DMS 273 treated with DMSO at 0.1 percent for 48 hours (cell line): ENCODE measurements at regions not wholly inside any gene's neighbourhood (a gene's known extent, or its start where the extent isn't known, plus 50 kb on each side); places are given as distances from the start of the nearest gene placed in this dataset.
"Not testable (repeated sequence)": the region's sequence is repeated elsewhere in the genome, so short reads cannot be mapped to it uniquely, and the experiment has no call there.

ENCODE experiments used
- DNase-seq: peaks from one replicate; lab custom pipeline; 2025; lab: John Stamatoyannopoulos, UW

DNA sequence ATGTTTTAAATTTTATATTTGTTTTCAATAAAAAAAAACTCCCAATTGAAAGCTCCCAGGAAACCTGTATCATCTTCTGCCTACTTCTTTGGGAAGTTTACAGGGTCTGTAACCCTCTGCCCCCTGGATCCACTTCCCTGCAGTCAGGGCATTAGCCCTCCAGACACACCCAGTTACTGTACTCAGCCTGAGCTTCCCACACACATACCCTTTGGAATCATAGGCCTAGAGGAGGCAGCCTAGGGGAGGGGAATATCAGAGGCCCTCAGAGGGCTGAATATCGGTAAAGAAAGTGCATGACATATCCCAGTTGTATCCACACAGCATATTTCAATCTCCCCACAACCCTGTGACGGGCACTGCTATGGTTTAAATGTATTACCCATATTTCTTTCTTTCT is 56.2 kb upstream of the TFPI start:
- DNase-seq: not testable (repeated sequence)

DNA sequence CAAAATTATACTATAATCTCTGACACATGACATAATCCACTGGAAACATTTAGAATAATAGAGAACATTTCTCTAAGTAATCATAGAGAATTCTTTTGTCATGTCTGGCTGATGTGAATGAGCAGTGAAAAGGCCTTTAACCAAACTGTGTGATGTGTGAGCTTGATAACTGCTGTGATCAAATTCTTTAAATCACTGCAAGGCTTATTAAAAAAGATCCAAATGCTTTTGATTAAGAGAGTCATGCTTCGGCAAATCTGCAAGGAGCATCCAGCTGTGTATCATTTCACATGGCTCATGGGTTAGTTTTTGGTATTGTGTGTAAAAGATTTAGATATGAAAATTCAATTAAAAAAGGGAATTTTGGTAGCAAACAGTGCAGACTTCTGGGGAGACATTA is 58.6 kb upstream of the TFPI start:
- no peak for DNase-seq

DNA sequence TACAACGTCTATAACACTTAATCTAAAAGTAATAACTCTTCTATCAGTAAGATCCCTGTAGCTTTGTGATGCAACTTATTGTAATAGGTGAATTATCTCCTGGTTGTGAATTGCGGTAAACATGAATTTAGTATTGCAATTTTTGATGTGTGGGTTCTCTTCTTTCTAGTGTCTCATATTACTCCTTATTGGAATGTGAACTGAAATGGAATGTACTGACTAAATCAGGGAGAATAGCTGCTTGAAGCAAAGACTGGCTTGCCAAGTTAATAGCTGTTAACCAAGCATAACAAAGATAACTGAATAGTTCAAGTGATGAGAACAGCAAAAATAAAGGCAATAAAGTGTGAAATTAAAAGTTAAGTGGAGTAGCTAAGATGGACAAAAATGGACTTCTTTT is 60.5 kb upstream of the TFPI start:
- no peak for DNase-seq

DNA sequence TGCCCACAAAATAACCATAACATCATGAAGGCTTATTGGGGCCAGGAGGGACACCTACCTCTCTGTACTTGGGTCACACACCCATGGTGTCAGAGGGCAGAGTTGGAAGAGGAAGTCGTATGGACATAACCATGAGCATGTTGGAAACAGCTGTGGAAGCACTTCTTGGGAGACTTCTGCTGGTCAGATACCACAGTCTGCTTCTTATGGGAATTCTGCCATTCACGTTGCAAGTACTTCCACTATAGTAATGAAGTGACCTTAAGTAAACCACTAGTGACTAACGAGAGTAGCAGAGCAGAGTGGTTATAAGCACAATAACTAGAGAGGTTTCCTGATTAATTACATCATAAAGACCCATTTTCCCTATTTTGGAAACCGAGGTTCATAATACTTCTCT is 61.1 kb upstream of the TFPI start:
- DNase-seq: no peak

DNA sequence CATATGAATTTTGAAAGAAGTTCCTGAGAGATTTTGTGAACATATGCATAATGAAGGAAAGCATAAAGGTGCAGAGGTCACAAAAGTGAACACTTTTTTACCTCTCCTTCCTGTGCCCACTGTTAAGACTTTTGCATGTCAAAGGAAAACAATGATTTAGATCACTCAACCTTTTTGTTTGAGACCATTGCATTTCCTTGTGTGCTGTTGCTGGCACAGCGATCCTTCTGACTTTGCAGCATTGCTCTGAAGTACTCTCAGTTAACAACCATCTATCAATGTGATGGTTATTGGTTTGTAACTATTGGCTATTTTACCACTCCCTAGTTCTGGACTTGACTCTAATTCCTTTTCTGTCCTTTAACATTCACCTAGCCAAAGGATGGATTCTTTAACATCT is 61.7 kb upstream of the TFPI start:
- no peak for DNase-seq

DNA sequence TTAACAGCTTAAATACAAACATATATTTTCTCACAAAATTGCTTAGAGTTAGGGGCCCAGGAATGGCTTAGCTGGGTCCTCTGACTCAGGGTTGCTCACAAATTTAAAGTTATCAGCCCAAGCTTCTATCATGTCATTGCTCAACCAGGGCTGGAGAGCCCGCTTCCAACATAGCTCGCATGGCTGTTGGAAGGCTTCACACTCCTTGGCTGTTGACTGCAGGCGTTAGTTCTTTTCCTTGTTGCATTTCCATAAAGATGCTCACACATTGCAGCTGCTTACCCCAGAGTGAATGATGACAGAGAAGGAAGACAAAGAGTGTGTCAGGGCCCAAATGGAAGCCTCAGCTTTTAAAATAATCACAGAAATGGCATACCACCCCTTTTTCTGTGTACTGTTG is 62.9 kb upstream of the TFPI start:
- DNase-seq: no peak

DNA sequence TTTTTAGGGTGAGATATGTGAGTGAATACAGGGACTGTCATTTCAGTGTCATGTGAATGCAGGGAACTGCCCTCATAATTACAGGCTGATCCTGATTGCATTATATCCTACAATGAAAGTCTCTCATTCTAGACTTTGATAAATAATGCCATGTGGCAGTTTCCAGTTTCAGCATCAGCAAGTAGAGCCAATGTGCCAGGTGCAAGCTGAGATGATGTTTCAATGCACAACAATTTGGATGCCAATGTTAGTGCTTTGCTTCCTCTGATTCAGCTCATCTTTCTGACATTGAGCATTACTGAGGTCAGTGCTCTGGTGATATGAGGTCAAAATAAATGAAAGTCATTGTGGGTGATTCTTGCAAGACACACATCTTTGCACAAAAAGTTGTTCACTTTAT is 63.7 kb upstream of the TFPI start:
- no peak for DNase-seq

DNA sequence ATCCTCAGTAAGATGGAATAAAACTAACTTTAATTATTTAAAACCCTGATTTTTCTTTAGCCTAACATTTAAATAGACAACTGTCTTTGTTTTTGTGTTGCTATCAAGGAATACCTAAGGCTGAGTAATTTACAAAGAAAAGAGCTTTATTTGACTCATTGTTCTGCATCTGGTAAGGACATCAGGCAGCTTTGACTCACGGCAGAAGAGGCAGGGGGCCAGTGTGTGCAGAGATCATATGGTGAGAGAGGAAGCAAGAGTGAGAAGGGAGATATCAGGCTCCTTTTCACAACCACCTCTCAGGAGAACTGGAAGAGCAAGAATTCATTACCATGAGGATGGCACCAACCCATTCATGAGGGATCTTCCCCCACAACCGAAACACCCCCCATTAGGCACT is 64.6 kb upstream of the TFPI start:
- DNase-seq: no peak

DNA sequence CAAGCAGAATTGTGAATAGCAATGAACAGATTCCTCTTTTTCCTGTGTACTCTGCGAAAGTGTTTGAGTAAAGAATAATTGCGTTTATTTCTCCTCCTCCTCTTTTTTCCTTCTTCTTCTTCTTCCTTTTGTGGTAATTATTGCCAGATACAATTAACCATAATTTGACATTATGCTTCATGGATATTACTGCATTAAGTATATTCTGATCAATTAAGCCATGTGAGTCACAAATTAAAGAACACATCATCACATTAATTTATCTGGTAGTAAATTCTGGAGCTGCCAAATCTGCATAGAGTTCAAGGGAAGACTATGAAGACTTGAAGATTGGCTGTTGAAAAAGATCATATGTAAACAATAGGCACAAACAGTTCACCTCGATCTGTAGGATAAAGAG is 72.9 kb upstream of the TFPI start:
- DNase-seq: no peak

DNA sequence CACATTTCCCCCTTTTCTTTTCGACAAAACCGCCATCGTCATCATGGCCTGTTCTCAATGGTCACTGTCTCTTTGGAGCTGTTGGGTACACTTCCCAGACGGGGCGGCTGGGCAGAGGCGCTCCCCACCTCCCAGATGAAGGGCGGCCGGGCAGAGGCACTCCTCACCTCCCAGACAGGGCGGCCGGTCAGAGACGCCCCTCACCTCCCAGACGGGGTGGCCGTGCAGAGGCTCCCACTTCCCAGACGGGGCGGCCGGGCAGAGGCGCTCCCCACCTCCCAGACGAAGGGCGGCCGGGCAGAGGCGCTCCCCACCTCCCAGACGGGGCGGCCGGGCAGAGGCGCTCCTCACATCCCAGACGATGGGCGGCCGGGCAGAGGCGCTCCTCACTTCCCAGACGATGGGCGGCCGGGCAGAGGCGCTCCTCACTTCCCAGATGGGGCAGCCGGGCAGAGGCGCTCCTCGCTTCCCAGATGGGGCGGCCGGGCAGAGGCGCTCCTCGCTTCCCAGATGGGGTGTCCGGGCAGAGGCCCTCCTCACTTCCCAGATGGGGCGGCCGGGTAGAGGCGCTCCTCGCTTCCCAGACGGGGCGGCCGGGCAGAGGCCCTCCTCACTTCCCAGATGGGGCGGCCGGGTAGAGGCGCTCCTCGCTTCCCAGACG is 82.6 kb upstream of the TFPI start:
- DNase-seq: not testable (repeated sequence)

DNA sequence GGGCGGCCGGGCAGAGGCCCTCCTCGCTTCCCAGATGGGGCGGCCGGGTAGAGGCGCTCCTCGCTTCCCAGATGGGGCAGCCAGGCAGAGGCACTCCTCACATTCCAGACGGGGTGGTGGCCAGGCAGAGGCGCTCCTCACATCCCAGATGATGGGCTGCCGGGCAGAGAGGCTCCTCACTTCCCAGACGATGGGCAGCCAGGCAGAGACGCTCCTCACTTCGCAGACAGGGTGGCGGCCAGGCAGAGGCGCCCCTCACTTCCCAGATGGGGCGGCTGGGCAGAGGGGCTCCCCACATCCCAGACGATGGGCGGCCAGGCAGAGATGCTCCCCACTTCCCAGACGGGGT is 83.1 kb upstream of the TFPI start:
- not testable (repeated sequence) for DNase-seq

DNA sequence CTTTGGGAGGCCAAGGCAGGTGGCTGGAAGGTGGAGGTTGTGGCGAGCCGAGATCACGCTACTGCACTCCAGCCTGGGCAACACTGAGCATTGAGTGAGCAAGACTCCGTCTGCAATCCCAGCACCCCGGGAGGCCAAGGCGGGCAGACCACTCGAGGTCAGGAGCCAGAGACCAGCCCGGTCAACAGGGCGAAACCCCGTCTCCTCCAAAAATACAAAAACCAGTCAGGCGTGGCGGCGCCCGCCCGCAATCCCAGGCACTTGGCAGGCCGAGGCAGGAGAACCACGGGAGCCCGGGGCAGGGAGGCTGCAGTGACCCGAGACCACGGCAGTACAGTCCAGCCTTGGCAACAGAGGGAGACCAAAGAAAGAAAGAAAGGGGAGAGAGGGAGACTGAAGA is 83.5 kb upstream of the TFPI start:
- not testable (repeated sequence) for DNase-seq

DNA sequence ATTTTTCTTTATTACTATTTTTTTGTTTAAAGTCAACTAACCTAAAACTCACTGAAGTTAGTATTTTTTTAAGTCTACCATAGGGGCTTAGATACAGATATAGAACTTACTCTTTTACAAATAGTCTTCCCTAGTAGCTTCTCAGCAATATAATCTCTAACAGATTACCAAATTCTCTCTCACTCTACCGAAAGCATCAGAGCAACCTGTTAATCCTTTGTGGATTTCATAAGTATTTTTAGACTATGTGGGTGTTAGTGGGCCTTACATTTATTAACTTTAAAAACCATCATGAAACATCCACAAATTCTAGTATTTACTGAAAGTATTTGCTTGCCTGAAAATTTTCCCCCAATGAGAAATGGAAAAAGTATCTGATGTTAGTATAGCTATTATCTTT is 84.6 kb upstream of the TFPI start:
- DNase-seq: no peak

DNA sequence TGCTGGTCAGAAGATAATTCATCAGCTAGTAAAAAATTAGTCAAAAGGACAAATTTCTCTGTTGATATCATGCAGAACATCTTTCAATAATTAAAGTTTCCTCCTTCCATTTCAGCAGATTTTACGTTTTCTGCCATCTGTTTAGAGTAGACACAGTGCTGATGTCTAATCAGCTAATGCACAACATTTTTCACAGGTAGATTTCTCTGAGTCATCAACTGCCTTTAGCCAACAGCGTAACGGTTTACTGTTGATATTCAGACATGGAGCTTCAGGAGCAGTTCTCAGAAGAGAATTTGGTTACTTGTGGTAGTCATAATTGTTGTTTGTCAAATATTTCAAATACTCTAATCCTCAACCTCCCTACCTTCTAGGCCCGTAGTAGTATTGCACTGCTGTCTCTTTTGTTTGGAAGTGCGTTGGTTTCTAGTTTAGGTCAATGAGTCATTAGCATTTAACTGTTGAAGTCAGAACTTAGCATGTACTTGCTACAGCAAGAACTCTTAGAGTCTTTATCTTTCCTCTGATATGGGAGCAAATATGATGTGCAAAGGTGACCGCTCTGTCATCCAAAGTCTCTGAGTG is 86.8 kb upstream of the TFPI start:
- DNase-seq: no peak

DNA sequence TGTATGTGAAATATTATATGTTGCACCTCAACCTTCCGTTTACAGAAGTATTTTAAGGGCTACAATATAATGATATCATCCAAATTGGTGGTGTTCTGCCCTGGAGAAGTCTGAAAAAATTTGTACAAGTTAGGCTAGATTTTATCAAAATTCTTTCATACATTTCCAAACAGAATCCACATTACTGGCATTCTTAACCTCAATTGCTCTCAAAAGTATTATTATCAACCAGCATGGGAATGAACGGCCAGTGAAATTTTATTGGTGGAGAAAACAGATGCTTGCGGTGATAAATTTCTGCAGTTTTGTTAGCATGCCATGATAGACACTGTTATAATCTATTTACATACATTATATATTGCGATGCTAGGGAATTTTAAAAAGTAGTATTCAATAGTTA is 88.3 kb upstream of the TFPI start:
- DNase-seq: no peak

DNA sequence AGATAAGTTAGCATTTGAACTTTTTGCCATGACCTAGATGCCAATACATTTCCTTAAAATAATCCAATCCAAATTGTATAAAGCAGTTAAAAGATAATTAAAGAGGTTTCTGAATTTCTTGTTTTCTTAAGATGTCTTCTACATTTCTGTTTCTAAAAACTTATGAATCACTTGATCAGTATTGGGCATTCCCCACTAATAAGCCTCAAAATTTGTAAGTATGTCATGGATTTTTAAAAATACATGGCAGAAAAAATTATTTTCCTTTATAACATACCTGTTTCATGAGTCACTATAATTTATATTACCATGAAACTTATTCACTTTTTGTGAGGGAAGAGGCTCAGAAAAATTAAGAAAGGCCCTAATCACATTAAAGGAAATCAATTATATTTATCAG is 90.3 kb upstream of the TFPI start:
- no peak for DNase-seq

DNA sequence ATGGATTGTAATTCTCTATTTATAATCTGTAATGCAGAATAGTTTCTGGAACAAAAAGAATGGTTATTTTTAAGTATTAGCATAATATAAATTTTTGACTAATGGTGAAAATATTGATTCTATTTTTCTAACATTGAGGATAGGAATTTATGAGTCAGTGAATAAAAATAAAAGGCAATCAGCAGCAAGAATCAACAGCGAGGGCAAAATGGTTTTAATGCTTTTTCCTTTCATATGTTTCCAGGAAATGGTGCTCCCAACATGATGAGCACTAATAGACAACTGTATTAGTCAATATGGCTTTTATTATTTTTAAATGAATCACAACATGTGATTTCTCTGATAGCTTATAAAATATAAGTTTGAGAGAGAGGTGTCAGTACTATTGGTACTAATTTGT is 90.7 kb upstream of the TFPI start:
- DNase-seq: no peak

DNA sequence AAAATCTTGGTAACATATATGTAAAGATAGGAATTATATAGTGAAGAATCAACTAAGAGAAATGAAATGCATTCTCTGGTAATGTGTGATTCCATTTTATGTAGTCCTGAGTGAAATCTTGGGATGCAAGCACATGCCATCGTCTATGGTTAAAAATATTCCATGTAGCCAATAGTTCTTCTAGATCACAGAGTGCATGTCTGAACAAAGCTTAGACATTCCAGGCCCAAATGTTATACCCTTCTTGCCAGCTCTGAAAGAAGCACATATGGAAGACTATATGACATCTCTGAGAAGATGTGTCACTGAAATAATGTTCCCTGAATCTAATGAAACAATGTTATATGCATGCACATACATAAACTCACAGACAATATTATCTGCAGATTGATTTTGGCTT is 92.3 kb upstream of the TFPI start:
- no peak for DNase-seq

DNA sequence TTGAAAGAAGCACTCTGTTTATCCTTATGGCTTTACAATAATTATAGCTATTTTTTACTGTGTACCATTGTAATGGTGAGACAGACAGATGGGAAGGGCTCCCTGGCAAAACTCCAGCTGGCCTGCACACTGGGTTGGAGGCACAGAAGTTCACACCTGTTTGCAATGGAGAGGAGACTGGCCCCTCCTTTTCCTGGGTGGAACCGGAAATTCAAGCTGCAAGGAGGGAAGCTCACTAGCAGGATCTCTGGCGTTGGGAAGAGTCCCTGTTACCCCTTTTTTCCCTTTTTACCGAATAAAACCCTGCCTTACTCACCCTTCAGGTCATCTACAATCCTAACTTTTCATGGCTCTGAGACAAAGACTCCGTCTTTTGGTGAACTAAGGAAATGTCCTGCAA is 100.3 kb upstream of the TFPI start:
- DNase-seq: no peak

DNA sequence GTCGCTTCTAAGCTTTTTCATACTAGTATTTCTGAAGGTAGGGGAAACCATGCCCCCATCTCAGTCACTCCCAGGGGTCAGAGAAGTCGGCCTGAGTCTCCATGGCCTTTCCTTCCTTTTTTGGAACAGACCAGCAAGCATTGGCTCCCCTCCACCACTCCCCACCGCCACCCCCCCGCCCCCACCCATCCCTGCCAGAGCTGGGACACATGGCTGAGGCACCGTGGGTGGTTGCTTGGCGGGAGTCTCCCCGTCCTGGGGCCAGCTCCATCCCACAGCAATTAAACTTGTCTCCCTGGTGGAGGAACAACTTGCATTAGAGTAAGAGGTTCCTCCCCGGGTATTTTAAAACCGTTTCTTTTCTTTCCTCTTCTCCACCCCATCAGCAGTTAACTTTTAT is 100.8 kb upstream of the TFPI start:
- DNase-seq: no peak

DNA sequence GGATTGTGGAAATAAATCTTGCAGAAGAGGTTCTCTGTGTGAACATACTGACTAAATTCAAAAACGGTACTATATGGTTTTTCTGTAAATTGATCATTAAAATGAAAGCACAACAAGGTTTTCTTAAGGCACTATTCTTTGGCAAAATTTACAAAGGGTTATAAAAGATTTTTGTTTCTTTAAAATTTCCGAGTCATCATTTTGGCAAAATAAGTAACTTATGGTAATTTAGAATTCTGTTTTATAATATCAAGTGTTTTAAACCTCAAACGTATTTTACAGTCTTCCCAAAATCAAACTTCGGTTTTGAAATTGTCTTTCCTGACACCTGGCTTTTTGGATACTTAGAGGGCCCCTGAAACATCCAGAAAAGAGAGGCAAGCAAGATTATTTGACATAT is 101.9 kb upstream of the TFPI start:
- no peak for DNase-seq

DNA sequence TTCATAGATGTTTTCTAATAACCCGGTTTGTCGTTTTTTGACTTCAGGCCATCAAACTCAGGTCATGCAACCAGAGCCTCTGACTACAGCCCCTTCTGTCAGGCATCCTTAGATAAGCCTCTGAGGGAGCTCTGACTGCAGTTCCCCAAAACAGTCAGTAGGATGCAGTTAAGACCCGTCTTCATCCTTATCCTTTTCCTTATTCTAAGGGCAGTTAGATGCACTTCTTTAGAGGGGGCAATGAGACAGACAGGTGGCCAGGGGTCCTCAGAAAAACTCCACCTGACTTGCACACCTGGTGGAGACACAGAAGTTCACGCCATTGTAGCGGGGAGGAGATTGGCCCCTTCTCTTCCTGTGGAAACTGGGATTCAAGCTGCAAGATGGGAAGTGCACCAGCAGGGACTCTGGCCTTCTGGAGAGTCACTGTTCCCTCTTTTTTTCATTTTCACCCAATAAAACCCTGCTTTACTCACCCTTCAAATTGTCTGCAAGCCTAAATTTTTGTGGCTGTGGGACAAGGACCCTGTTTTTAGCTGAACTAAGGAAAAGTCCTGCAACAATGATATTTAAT is 104.8 kb upstream of the TFPI start:
- DNase-seq: no peak

DNA sequence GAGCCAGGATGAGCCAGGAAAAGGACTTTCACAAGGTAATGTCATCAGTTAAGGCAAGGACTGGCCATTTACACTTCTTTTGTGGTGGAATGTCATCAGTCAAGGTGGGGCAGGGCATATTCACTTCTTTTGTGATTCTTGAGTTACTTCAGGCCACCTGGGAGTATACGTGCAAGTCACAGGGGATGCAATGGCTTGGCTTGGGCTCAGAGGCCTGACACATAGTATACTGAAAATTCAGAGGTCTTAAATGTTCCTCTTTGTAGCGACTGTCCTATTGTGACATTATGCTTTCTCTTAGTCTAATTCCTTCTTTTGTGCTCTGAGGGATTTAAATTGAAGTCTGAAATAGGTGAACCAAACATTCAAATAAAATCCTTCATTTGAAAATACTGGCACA is 121.8 kb upstream of the TFPI start:
- not testable (repeated sequence) for DNase-seq

DNA sequence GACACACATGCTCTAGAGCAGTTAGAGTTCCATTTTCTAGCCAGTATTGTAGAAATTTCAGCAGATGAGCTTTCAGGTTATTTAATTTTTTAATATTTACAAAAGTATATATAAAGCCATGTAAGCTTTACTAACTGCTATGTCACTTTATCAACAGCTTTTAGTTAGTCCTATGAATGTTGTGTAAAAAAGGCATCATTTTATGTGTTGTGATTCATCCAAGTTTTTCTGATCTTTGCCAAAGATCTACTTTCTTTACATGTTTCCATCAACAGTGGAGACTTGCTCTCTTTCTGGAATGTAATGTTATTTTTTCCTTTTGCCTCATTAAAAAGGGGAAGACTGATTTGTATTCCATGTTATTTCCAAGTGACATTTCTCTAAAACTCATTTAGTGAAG is 125.2 kb upstream of the TFPI start:
- DNase-seq: no peak
